C4-2B (cell line): ENCODE measurements at regions not wholly inside any gene's neighbourhood (a gene's known extent, or its start where the extent isn't known, plus 50 kb on each side); places are given as distances from the start of the nearest gene placed in this dataset.

Experiments
- ZFX ChIP-seq: fragments of 450-650 bp; IDR thresholded peaks from 2 replicates; pipeline ENCODE4 v1.6.1; 2017
- TF ChIP-seq, protein P1 (sequence below): fragments of 450-650 bp; conservative IDR thresholded peaks from 2 replicates; pipeline ENCODE4 v1.5.1; 2017; ENCODE audit warnings: mild to moderate bottlenecking

DNA sequence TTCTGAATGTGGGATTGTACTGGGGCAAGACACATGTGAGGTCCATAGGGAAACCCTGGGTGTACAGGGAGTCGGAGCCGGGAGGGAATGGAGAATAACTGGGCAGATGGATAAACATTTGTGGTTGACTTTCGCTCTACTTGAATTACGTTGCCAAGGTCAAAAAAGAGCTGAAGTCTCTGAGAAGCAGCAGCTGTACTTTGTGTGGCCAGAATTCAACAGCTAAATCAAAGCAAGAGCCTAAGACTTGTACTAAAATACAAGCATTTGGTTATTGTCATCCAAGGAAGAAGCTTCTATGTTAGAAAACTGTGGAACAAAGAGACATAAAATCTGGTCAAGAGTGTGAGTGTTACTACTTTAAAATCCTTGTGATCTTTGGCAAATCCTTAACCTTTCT lies 457.2 kb downstream of the ARL4A start:
- TF ChIP-seq, protein P1, sequence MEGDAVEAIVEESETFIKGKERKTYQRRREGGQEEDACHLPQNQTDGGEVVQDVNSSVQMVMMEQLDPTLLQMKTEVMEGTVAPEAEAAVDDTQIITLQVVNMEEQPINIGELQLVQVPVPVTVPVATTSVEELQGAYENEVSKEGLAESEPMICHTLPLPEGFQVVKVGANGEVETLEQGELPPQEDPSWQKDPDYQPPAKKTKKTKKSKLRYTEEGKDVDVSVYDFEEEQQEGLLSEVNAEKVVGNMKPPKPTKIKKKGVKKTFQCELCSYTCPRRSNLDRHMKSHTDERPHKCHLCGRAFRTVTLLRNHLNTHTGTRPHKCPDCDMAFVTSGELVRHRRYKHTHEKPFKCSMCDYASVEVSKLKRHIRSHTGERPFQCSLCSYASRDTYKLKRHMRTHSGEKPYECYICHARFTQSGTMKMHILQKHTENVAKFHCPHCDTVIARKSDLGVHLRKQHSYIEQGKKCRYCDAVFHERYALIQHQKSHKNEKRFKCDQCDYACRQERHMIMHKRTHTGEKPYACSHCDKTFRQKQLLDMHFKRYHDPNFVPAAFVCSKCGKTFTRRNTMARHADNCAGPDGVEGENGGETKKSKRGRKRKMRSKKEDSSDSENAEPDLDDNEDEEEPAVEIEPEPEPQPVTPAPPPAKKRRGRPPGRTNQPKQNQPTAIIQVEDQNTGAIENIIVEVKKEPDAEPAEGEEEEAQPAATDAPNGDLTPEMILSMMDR: no peak
- TF ChIP-seq ZFX: no peak
